ENCODE measurements at regions not wholly inside any gene's neighbourhood (a gene's known extent, or its start where the extent isn't known, plus 50 kb on each side); places are given as distances from the start of the nearest gene placed in this dataset.

GRCh38 chr9:103889989-103890388, 204.1 kb upstream of the SMC2 start:
- intact Hi-C loops (cut with micrococcal nuclease; ENCODE audit: unreplicated experiment) = no loop called here
- H3K4me2 ChIP-seq = no peak overlapping the region
- H3K4me3 ChIP-seq = no peak overlapping the region
- no peaks in the 10 kb centered on the region for H3K9me3 ChIP-seq (ENCODE audit: insufficient read depth, low read depth)
- DNase-seq = no peak
- H3K27ac ChIP-seq = no peak overlapping the region
- H3K4me1 ChIP-seq (replicated peaks; ENCODE audit: insufficient read depth) = no peaks in the 10 kb centered on the region
- no peaks in the 10 kb centered on the region for H3K27me3 ChIP-seq (ENCODE audit: insufficient read depth, low read depth)
- no peaks in the 10 kb centered on the region for H4K20me1 ChIP-seq (ENCODE audit: insufficient read depth)
- H3K79me2 ChIP-seq (ENCODE audit: low read depth) = no peaks in the 10 kb centered on the region
- no TSS peak for BruUV-seq (replicated peaks)
- CTCF ChIA-PET = no interaction called here
- POLR2A ChIA-PET (ENCODE audit: unreplicated experiment) = no interaction called here
- H2AFZ ChIP-seq = no peak overlapping the region
- H3K9me2 ChIP-seq (ENCODE audit: insufficient read depth) = no peaks in the 10 kb centered on the region; the same call in 1 of the 2 replicates
- TF ChIP-seq EZH2 (IDR thresholded peaks at IDR 0.05; ENCODE audit: low read depth) = no peak
- TF ChIP-seq CTCF (conservative IDR thresholded peaks at IDR 0.05) = no peak
- H3K36me3 ChIP-seq (ENCODE audit: low read depth) = no peaks in the 10 kb centered on the region
- no peaks in the 10 kb centered on the region for H3F3A ChIP-seq (ENCODE audit: insufficient read depth, low read depth)

GRCh38 chr9:103894184-103894583, 199.9 kb upstream of the SMC2 start:
- no peak overlapping the region for H3K27ac ChIP-seq
- no TSS peak for BruUV-seq (replicated peaks)
- no peaks in the 10 kb centered on the region for H3K4me1 ChIP-seq (replicated peaks; ENCODE audit: insufficient read depth)
- H4K20me1 ChIP-seq (ENCODE audit: insufficient read depth) = no peaks in the 10 kb centered on the region
- no peaks in the 10 kb centered on the region for H3K36me3 ChIP-seq (ENCODE audit: low read depth)
- DNase-seq = no peak
- H3K4me3 ChIP-seq = no peak overlapping the region
- intact Hi-C loops (cut with micrococcal nuclease; ENCODE audit: unreplicated experiment) = no loop called here
- no peaks in the 10 kb centered on the region for H3K79me2 ChIP-seq (ENCODE audit: low read depth)
- H3K27me3 ChIP-seq (ENCODE audit: insufficient read depth, low read depth) = no peaks in the 10 kb centered on the region
- TF ChIP-seq CTCF (conservative IDR thresholded peaks at IDR 0.05) (no peak), EZH2 (IDR thresholded peaks at IDR 0.05; ENCODE audit: low read depth) (no peak)
- no peaks in the 10 kb centered on the region for H3K9me2 ChIP-seq (ENCODE audit: insufficient read depth)
- no peaks in the 10 kb centered on the region for H3F3A ChIP-seq (ENCODE audit: insufficient read depth, low read depth)
- no peak overlapping the region for H2AFZ ChIP-seq
- ChIA-PET POLR2A (ENCODE audit: unreplicated experiment) (interaction anchor here (0.6 kb wide), 1 partner anchor 1038 kb away, joined by 11 read pairs; no protein-coding TSS in a partner anchor), CTCF (no interaction called here)
- H3K4me2 ChIP-seq = no peak overlapping the region
- H3K9me3 ChIP-seq (ENCODE audit: insufficient read depth, low read depth) = no peaks in the 10 kb centered on the region

- no peak overlapping the region for H3K4me3 ChIP-seq
- no peaks in the 10 kb centered on the region for H3K79me2 ChIP-seq (ENCODE audit: low read depth)
- TF ChIP-seq EZH2 (IDR thresholded peaks at IDR 0.05; ENCODE audit: low read depth) (no peak), CTCF (conservative IDR thresholded peaks at IDR 0.05) (no peak)
- H4K20me1 ChIP-seq (ENCODE audit: insufficient read depth) = no peaks in the 10 kb centered on the region
- no peaks in the 10 kb centered on the region for H3K9me3 ChIP-seq (ENCODE audit: insufficient read depth, low read depth)
- H3K27me3 ChIP-seq (ENCODE audit: insufficient read depth, low read depth) = no peaks in the 10 kb centered on the region
- intact Hi-C loops (cut with micrococcal nuclease; ENCODE audit: unreplicated experiment) = no loop called here
- CTCF ChIA-PET = no interaction called here
- no peak for DNase-seq
- H3K4me1 ChIP-seq (replicated peaks; ENCODE audit: insufficient read depth) = no peaks in the 10 kb centered on the region
- no peak overlapping the region for H2AFZ ChIP-seq
- H3K27ac ChIP-seq = no peak overlapping the region
- POLR2A ChIA-PET (ENCODE audit: unreplicated experiment) = no interaction called here
- no peaks in the 10 kb centered on the region for H3F3A ChIP-seq (ENCODE audit: insufficient read depth, low read depth)
- H3K9me2 ChIP-seq (ENCODE audit: insufficient read depth) = no peaks in the 10 kb centered on the region
- no TSS peak for BruUV-seq (replicated peaks)
- H3K4me2 ChIP-seq = no peak overlapping the region
- H3K36me3 ChIP-seq (ENCODE audit: low read depth) = no peaks in the 10 kb centered on the region
Measured at GRCh38 chr9:103898550-103898949, 195.6 kb upstream of the SMC2 start.

All from PC-9 (cell line).